Stimulated activated CD8-positive, alpha-beta memory T cell treated with anti-CD3 and anti-CD28 coated beads, Interleukin-7, amount 100 ng/mL, for 1 hour (primary cell): ENCODE measurements at regions not wholly inside any gene's neighbourhood (a gene's known extent, or its start where the extent isn't known, plus 50 kb on each side); places are given as distances from the start of the nearest gene placed in this dataset.

Source experiments
- DNase-seq, 2 donors: peaks; one replicate each; pipeline ENCODE4 v3.0.0-alpha.2; 2020; ENCODE audit warnings: low read depth in 2 of 2

DNA sequence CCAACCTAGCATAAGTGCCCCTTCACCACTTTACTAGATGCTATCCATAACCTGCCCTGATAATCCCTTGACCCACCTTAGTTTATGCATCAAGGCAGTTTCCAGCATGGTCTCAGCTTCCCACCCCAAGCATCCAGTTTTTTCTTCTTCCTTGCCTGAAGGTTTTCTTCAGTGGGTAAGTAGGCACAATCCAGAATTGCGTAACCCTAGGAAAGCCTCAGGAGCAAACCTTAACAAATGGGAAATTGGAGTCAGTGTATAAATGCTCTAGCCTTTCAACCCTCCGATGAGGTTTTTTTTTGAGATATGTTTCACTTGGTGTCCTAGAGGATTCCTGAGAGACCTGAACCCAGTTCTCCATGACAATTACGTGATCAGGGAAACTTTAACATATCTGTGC is 614.0 kb upstream of the BOD1L1 start:
- no peak for DNase-seq

- DNase-seq, result no peak
Measured at GRCh38 chr4:14247767-14248166, 620.2 kb upstream of the BOD1L1 start.

DNA sequence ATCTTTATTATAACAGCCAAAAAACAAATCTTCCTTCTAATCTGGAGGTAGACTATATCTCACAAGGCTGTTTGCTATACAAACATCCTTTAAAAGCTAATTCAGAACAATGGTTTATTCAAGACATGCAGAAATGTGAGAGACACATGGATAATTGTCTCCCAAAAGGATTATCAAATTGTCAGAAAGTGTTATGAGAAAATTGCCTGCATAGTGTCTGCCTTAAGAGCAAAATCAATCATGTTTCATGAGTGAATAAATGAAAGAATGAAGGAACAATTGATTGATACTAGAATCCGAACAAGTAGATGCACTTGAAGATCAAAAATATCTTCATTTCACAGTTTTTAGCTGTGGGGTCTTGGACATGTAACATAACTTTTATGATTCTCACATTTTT is 621.7 kb upstream of the BOD1L1 start:
- DNase-seq, result no peak

GRCh38 chr4:14254252-14254651 is 626.7 kb upstream of the BOD1L1 start:
- no peak for DNase-seq

DNA sequence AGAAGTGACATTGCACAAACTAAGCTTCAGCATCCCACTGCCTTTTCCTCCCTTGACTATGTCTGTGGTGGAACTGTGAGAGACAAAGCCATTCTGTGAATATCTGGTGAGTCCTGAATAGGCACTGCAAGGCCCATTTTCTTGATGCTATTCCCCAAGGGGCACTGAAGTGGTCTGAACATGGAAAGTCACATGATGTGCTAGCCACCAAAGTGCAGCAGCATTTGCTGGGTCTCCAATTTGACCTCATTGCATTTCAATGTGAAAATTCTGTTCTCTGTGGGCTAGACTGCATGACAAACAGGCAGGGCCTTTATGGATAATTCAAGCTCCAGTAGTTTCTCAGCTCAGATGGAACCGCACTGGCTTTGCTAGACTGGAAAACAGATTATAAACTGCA is 627.4 kb upstream of the BOD1L1 start:
- no peak for DNase-seq

DNA sequence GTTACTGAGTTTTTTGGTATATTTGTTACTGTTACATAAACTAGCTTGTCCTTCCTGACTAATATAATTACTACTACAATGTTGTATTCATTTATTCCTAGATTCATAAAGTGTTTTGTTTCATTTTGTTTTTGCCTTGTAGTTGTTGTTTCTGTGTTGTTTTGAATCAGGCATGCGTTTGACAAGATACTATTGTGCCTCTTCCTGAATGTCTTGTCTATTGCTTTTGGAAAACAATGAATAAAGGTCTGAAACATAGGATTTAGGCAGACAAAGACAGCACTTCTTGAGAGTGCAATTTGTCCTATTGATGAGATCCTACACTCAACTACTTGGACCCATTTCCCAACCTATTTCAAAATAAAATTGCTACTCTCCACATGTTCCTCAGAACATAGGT is 630.4 kb upstream of the BOD1L1 start:
- DNase-seq, result no peak

DNA sequence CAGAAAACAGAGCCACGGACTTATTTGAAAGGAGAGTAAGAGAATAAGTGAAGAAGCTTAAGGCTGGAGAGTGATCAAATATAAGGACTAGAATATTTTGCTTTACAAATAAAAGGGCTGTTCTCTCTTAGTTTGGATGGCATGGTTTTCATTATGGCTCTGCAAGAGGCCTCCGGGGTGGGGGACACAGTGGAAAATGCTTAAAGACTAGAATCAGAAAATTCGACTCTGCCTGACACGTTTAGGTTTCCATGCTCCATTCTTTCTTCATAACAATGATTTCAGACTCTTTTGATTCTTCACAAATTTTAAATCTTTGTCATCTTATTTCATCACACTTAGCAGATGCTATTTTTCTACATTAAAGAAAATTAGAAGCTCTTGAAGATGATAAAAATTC is 632.4 kb upstream of the BOD1L1 start:
- DNase-seq, result no peak

- no peak for DNase-seq
Measured at GRCh38 chr4:14260591-14260990, 633.1 kb upstream of the BOD1L1 start.

DNA sequence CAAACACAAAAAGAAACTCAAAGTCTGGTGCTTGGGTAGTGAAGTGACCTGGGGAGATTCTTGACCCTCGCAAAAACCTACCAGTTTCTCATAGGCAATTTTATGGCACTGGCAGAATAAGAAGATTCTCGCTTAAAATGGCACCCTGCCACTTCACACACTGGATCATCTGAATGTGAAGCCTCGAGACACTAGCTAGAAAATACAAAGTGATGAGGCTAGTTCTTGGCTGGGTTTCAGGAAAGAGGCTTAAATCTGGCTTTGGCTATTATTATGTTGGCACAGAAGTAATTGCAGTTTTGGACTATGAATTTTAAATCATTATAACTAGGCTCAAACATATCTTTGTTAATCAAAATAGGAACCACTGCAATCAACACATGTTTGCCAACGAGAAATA is 634.7 kb upstream of the BOD1L1 start:
- no peak for DNase-seq

GRCh38 chr4:14264437-14264836 is 636.9 kb upstream of the BOD1L1 start:
- DNase-seq, result no peak

- no peak for DNase-seq
Measured at GRCh38 chr4:14265651-14266050, 638.1 kb upstream of the BOD1L1 start.

DNA sequence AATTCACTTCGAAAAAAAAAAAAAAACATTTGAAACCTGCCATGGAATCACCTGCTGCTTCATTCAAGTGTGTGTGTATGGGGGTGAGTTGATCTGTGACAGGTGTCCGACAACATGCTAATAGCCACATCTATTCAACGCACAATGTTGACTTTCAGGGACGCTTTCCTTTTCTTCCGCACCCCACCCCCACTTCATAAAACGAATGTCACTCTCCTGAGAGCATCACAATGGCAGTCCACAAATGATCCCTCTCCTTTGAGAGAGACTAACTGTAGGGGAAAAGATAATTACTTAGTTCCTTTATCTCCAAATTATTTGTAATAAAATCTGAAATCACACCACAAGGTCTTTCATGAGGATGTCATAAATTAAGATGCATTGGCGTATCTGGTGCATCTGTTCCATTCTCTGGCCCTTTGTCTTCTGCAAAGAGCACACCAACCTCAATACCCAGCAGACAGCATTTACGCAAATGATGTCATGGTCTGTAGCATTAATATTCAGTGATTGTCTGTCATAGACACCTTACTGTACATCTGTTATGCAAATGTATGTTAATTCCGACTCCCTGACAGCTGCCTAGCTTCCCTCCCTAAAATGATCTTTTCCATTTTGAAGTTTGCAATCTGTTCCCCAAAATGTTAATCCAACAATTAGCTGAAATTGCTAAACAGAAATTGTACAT is 640.0 kb upstream of the BOD1L1 start:
- DNase-seq, result no peak

DNA sequence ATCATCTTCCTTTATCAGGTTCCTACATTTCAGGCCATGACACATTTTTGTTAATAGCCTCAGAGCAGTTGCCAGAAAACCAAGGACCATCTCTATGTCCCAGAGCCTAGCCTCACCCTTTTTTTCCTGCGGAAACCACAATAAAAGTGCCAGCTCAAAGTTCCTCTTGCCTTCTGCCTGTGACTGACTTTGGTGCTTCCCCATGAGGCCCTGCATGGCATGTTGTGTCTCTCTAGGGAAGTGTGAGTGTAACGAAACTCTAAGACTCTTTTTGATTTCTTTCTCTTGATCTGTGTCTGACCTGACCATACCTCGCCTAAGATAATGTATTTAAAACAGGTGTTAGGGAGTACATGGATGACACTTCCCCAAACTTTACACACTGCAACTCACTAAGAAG is 642.3 kb upstream of the BOD1L1 start:
- no peak for DNase-seq

DNA sequence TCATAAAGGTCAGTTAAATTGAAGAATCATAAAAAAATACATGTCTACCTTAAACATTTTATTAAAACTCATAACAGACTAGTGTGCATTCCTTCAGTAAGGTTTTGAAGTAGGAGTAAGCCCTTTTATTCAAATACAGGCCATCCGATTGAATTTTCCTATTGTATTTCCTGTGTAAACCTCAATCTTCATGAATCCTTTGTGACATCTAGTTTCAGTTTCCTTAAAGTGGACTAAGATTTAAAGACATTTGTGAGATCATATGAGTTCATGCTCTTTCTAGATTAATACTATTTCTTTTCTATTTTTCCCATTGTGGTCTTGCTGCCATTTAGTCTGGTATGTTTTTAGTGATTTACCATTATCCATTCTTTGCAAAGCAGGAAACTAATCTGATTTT is 644.7 kb upstream of the BOD1L1 start:
- no peak for DNase-seq

GRCh38 chr4:14277505-14277904 is 650.0 kb upstream of the BOD1L1 start:
- DNase-seq, result no peak

DNA sequence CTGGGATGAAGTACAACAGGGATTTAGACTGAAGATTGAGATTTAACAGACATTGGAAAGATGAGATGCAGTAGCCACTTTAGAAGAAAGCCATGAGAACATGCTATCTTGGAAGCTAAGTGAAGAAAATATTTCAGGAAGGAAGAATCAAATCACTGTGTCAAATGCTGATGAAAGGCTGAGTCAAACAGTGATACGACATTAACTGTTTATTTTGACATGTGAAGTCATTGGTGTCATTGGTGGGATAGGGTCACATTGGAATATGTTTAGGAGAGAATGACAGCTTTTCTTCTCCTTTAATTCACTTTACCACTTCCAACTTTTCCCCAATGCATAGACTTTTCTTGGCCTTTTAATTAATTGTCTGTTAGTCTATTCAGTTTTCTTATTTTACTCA is 653.0 kb upstream of the BOD1L1 start:
- no peak for DNase-seq

- no peak for DNase-seq
Measured at GRCh38 chr4:14284578-14284977, 657.1 kb upstream of the BOD1L1 start.

GRCh38 chr4:14289708-14290107 is 662.2 kb upstream of the BOD1L1 start:
- DNase-seq, result no peak

- no peak for DNase-seq
Measured at GRCh38 chr4:14293582-14293981, 666.1 kb upstream of the BOD1L1 start.

GRCh38 chr4:14294611-14295010 is 667.1 kb upstream of the BOD1L1 start:
- no peak for DNase-seq

DNA sequence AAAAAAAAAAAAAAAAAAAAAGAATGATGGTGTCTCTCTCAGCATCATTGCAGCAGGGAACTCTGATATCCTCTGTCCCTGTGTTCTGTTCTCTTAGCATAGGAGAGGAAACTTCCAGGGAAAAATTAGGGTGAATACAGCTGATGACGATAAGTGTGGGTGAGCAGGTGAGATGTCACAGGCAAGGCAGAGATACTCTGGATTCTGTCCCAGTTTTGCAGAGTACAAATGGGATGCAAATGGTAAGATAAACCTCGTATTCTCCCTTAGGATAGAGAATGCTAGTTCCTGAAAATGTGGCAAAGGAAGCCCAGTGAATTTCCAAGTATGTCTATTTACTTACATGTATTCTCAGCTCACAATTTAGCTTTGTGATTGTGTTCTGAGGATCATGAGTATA is 671.6 kb upstream of the BOD1L1 start:
- no peak for DNase-seq

DNA sequence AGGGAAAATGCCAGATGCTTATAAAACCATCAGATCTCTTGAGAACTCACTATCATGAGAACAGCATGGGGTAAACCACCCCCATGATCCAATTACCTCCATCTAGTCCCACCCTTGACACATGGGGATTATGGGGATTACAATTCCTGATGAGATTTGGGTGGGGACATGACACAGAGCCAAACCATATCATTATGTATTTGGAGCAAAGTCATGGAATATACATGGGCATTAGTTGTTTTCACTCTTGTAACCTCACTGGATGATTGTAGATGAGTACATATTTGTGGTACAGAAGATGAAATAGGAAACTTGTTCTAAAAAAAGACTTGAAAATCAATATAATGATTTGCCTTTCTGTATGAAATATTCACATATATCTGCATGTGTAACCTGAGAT is 674.5 kb upstream of the BOD1L1 start:
- DNase-seq, result no peak

DNA sequence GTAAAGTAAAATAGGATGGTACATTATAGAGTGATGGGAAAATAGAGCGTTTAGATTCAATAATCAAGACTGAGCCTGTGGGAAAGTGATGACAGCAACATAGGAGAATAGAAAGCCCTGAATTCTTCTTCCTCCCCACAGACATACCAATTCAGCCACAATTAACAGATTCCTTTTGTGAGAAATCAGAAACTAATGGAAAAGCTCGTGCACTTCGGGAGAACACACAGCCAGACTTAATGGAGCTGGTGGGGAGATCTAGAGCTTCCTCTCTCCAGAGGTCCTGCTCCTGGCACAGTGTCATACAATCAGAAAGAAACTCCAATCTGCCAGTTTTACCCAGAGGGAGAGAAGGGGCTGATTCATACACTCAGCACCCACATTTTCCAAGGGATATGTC is 676.3 kb upstream of the BOD1L1 start:
- DNase-seq, result no peak

GRCh38 chr4:14308229-14308651 is 680.7 kb upstream of the BOD1L1 start:
- no peak for DNase-seq
